Mucosa of rectum (tissue), 2 donors: ENCODE measurements at regions not wholly inside any gene's neighbourhood (a gene's known extent, or its start where the extent isn't known, plus 50 kb on each side); places are given as distances from the start of the nearest gene placed in this dataset.

ENCODE experiments used
- H3K27ac ChIP-seq, 2 donors: one replicate each; pipeline ENCODE4 v1.7.0; 2013; ENCODE audit warnings: inconsistent platforms in 2 of 2, low read depth in 2 of 2, low read length in 2 of 2
- H3K27me3 ChIP-seq, 2 donors: one replicate each; pipeline ENCODE4 v1.7.0; 2013; ENCODE audit warnings: low read length in 2 of 2; ENCODE audit not compliant: control insufficient read depth in 2 of 2, insufficient read depth in 2 of 2
- H3K36me3 ChIP-seq, 2 donors: one replicate each; pipeline ENCODE4 v1.7.0; 2013; ENCODE audit warnings: low read length in 2 of 2; ENCODE audit not compliant: control insufficient read depth in 2 of 2, insufficient read depth in 2 of 2
- H3K4me1 ChIP-seq, 2 donors: one replicate each; pipeline ENCODE4 v1.7.0; 2013; ENCODE audit warnings: low read length in 2 of 2, mild to moderate bottlenecking in 1 of 2; ENCODE audit not compliant: control insufficient read depth in 2 of 2, insufficient read depth in 2 of 2
- H3K4me3 ChIP-seq, 2 donors: one replicate each; pipeline ENCODE4 v1.7.0; 2013; ENCODE audit warnings: low read length in 2 of 2
- H3K9ac ChIP-seq, 2 donors: one replicate each; pipeline ENCODE4 v1.7.0; 2013; ENCODE audit warnings: low read length in 2 of 2, low read depth in 1 of 2, mild to moderate bottlenecking in 1 of 2
- H3K9me3 ChIP-seq, 2 donors: one replicate each; pipeline ENCODE4 v1.7.0; 2013; ENCODE audit warnings: low read length in 2 of 2; ENCODE audit not compliant: control insufficient read depth in 2 of 2
- donor health status: healthy.
- donor health status: Normal muscosa, but diverticular disease.

DNA sequence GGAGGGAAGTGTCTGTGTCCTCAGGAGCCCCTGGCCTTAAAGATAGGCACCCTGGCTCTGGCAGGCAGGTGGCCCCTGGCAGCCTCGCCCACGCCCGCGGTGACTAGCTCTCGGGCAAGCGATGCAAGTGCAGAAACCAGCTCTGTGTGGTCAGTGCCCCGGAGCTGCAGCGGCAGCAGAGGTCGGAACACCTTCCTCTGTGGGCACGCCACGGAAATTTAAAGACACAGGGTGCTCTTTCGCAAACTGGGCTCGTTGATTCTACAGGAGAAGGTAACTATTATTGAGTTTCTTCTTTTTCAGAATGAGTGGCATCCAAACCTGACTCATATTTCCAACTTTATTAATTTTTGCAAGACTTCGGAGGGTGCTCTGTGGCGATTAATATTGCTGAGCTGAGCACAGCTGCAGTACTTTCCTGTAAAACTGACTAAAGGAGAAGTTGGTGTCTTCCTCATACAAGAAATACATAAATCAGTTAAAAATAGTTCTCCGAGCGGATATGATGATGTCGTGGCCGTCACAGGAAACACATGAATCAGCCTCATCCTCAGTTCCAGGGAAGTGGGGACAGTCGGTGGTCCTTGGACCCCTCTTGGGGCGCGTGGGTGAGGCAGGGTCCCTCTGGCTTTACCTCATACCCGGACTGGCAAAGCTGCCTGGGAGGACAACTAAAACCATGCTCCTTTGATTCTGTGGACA lies 120.2 kb downstream of the METRNL start:
- H3K4me1 ChIP-seq = peaks cover 13 to 17% of the 10 kb centered on the region in 2 donors

DNA sequence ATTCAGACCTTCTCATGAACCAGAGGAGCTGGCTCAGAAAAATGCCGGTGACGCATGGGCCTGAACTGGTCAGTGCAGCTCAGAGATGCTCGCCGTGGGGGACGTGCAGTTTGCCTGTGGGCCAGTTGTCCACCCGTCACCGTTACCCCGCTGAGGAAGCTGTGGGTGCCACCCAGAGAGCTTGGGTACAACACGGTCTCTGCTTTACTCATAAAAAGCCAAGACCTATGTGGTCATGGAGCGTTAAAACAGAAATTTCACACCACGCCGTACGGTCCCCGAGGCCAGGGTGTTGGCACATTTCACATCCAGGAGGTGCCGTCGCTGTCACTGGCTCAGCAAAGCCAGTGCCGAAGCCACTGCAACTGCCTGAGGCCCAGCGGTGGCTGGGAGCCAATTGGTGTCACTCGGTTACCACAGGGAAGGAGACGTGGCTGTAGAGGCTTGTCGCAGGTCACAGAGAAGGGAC lies 120.9 kb downstream of the METRNL start:
- no peaks in the 10 kb centered on the region for H3K36me3 ChIP-seq
- H3K9ac ChIP-seq = peak overlapping the region in 1 of 2 donors; percentile 47
- H3K4me3 ChIP-seq = peak overlapping the region in 1 of 2 donors; percentile 13
- H3K27me3 ChIP-seq = no peaks in the 10 kb centered on the region
- peaks cover 13 to 17% of the 10 kb centered on the region in 2 donors for H3K4me1 ChIP-seq
- no peaks in the 10 kb centered on the region for H3K9me3 ChIP-seq
- peak overlapping the region; percentile 78 to 82 for H3K27ac ChIP-seq

More for the DNA sequence above, 120.2 kb downstream of the METRNL start:
- no peaks in the 10 kb centered on the region for H3K36me3 ChIP-seq
- peak overlapping the region; percentile 78 to 82 for H3K27ac ChIP-seq
- no peaks in the 10 kb centered on the region for H3K27me3 ChIP-seq
- no peaks in the 10 kb centered on the region for H3K9me3 ChIP-seq
- peak overlapping the region in 1 of 2 donors; percentile 32 for H3K9ac ChIP-seq
- H3K4me3 ChIP-seq = peak overlapping the region in 1 of 2 donors; percentile 41

DNA sequence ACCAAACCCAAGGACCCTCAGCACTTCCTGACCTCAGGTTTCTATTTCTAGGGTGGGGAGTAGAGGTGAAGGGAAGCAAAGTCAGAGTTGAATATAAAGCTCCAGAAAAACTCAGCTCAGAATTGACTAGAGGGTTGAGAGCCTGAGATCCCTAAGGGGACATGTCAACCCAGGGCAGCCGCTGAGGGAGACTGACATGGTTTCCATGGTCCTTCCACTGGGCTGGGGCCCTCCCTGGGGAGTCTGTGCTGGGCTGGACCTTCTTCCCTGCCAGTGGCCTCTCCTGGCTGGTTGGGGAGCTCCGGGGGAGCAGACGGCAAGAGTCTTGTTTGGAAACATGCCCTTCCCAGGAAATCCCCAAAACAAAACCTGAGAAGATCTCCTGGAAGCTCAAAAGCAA lies 121.3 kb downstream of the METRNL start:
- peaks cover 13 to 17% of the 10 kb centered on the region in 2 donors for H3K4me1 ChIP-seq
- H3K9ac ChIP-seq = peak overlapping the region in 1 of 2 donors; percentile 47
- H3K9me3 ChIP-seq = no peaks in the 10 kb centered on the region
- no peak overlapping the region for H3K4me3 ChIP-seq
- no peaks in the 10 kb centered on the region for H3K36me3 ChIP-seq
- H3K27me3 ChIP-seq = no peaks in the 10 kb centered on the region
- peak overlapping the region; percentile 78 to 82 for H3K27ac ChIP-seq

DNA sequence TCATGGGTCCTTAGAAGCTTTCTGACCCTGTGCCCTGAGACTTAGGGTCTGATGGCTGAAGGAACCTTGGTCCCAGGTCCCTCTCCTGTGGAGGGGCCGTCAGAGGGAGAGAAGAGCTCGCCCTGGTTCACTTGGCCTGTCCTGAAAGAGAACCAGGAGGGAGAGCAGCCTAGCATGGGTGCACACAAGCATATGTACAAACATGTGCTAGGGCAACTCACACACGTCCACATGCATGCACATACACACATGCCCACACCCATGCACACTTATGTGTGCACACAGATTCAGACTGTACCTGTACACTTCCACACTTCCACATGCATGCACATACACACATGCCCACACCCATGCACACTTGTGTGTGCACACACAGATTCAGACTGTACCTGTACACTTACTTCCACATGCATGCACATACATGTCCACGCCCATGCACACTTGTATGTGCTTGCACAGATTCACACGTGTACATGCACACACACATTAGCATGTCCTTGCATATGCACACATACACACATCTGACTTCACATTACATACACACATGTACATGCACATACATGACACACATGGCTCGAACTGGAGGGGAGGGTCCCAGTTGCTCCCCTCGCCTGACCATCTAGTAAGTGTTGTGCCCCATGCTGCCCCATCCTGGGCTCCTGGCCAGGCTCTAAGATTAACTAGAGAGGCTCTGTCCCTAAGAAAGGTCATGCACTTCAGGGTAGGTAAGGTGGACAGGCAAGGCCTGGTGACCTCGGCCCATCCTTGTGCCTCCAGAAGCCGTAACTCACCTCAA lies 122.0 kb downstream of the METRNL start:
- Histone ChIP-seq H3K36me3 (no peaks in the 10 kb centered on the region), H3K27ac (peak overlapping the region in 1 of 2 donors; percentile 82), H3K9me3 (no peaks in the 10 kb centered on the region), H3K9ac (no peak overlapping the region), H3K4me1 (peaks cover 13 to 17% of the 10 kb centered on the region in 2 donors), H3K27me3 (no peaks in the 10 kb centered on the region), H3K4me3 (no peak overlapping the region)

DNA sequence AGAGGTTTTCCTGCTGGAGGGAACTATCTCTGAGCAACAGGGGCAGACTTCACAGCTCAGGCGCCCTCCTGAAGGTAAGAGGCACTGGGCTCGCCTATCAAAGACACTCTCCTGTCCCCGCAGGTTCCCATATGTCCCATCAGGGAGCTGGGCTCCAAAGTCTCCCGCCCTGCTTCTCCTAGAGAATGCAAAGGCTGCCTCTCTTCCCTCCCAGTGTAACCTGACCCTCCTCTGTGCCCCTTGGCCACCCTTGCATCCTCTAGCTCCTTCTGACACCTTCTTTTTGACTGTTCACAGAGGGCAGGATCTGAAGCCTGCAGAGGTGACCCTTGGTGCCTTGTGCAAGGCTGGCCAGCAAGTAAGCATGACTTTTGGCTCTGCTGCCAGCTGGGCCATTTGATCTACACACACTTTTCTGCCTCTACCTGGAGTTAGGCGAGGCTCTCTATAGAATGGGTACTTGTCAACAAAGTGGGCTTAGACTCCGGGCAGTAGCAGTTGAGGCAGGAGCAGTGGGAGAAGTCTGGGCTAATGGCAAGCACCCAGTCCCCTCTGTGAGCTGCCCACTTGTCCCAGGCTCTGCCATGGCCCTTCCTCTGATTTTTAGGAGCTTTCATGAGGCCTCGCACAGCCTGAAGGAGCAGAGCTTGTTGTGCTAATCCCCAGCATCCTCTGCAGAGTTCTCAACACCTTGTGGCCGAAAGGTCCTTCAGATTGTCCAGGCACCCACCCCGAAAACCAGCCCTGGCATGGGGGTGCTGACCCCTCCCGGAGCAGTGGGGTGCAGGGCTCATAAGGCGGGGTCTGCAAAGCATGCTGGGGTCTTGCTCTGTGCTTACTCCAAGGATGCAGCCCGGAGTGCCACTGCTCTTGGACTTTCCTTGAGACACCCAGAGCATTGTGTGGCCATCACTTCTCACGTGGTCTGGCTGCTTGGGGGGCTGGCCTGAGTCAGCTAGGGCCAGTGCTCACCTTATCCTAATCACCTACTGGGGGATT lies 122.9 kb downstream of the METRNL start:
- Histone ChIP-seq H3K4me3 (no peak overlapping the region), H3K9me3 (no peaks in the 10 kb centered on the region), H3K4me1 (peaks cover 13 to 17% of the 10 kb centered on the region in 2 donors), H3K27ac (peak overlapping the region; percentile 6 to 14), H3K36me3 (no peaks in the 10 kb centered on the region), H3K27me3 (no peaks in the 10 kb centered on the region), H3K9ac (no peak overlapping the region)

DNA sequence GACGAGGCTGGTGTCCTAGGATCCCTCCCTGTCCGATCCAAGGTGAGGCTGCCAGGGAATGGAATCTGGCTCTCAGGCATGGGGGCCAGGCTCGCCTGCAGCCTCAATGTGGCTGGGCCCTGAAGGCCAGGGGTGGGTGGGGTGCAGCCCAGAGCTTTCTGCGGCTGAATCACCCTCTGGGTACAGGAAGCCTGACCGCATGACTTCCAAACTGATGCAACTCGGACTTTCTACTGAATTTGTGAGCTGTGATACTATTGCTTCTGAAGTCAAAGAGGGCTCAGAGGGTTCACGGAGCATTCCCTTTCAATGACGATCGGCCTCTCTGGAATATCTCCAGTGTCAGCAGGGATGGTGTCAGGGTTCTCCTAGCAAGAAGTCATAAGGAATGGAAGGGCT lies 123.7 kb downstream of the METRNL start:
- Histone ChIP-seq H3K9ac (no peak overlapping the region), H3K4me1 (peaks cover 13 to 17% of the 10 kb centered on the region in 2 donors), H3K27ac (peak overlapping the region; percentile 48 to 75)

DNA sequence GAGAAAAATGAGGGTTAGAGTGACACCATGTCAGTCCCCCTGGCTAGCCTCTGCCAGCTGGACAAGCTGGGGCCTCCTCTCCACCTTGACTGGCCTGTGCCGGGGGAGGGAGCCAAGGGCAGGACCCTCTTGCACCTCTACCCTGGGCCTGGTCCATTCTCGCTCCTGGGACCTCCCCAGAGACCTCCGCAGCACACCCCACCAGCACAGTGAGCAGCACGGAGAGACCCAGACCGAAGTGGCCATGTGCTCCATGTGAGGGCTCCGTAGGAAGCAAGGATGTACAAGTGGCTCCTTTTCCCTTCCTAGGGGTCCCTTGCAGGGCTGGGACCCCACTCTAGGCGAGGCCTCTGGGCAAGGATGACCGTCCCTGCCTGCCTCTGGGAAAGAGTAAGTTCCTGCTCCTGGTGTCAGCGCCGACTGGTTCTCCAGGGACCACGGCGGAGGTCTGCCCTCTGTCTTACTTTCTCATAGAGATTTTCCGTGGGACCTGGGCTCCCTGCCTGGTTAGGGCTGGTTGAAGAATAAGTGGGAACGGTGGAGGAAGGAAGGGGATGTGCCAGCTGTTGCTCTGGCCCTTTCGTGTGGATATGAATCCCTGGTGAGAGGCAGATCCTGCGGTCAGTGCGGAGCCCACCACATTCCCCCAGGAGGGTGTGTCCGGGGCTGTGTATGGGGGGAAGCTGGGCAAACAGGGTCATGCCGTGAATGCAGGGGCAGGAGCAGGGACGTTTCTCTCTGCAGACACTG lies 124.2 kb downstream of the METRNL start:
- H3K4me1 ChIP-seq = peaks cover 11 to 17% of the 10 kb centered on the region in 2 donors
- no peaks in the 10 kb centered on the region for H3K36me3 ChIP-seq
- peak overlapping the region; percentile 48 to 75 for H3K27ac ChIP-seq
- H3K4me3 ChIP-seq = no peak overlapping the region
- no peaks in the 10 kb centered on the region for H3K9me3 ChIP-seq
- H3K9ac ChIP-seq = peak overlapping the region in 1 of 2 donors; percentile 6
- no peaks in the 10 kb centered on the region for H3K27me3 ChIP-seq

More for the DNA sequence above, 123.7 kb downstream of the METRNL start:
- H3K4me3 ChIP-seq = no peak overlapping the region
- H3K27me3 ChIP-seq = no peaks in the 10 kb centered on the region
- H3K36me3 ChIP-seq = no peaks in the 10 kb centered on the region
- H3K9me3 ChIP-seq = no peaks in the 10 kb centered on the region

DNA sequence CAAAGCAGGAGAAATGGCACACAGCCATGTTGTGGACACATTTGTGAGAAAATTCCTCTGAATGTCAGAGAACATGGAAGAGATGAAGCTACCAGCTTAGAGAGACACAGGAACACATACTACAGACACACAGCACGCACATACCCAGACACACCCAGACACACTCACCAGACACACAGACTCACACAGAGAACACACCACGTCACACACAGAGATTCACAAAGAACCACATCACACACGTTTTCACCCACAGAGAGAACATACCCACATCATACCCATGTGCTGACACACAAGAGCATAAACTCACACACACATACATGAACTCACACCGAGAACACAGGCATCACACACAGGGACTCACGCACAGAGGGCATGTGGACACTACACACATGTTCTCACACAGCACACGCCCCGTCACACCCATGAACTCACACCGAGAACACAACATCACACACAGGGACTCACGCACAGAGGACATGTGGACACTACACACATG lies 124.9 kb downstream of the METRNL start:
- Histone ChIP-seq H3K9ac (no peak overlapping the region), H3K4me1 (peaks cover 9 to 17% of the 10 kb centered on the region in 2 donors), H3K4me3 (no peak overlapping the region), H3K36me3 (no peaks in the 10 kb centered on the region), H3K27me3 (no peaks in the 10 kb centered on the region), H3K27ac (peak overlapping the region; percentile 48 to 75), H3K9me3 (no peaks in the 10 kb centered on the region)
